Activated naive CD8-positive, alpha-beta T cell (primary cell): ENCODE measurements at regions not wholly inside any gene's neighbourhood (a gene's known extent, or its start where the extent isn't known, plus 50 kb on each side); places are given as distances from the start of the nearest gene placed in this dataset.

Experiments
- H3K27ac Mint-ChIP-seq: one replicate; pipeline ENCODE4 v1.8.0; 2021; ENCODE audit warnings: mixed read lengths
- H3K27me3 Mint-ChIP-seq: one replicate; pipeline ENCODE4 v1.8.0; 2021; ENCODE audit warnings: mixed read lengths
- H3K36me3 Mint-ChIP-seq: one replicate; pipeline ENCODE4 v1.8.0; 2021; ENCODE audit warnings: mixed read lengths
- H3K4me1 Mint-ChIP-seq: one replicate; pipeline ENCODE4 v1.8.0; 2021; ENCODE audit warnings: low read depth, mixed read lengths
- H3K4me3 Mint-ChIP-seq: one replicate; pipeline ENCODE4 v1.8.0; 2021; ENCODE audit warnings: mild to moderate bottlenecking, mixed read lengths
- H3K9me3 Mint-ChIP-seq: one replicate; pipeline ENCODE4 v1.8.0; 2021; ENCODE audit warnings: low read depth, mixed read lengths

DNA sequence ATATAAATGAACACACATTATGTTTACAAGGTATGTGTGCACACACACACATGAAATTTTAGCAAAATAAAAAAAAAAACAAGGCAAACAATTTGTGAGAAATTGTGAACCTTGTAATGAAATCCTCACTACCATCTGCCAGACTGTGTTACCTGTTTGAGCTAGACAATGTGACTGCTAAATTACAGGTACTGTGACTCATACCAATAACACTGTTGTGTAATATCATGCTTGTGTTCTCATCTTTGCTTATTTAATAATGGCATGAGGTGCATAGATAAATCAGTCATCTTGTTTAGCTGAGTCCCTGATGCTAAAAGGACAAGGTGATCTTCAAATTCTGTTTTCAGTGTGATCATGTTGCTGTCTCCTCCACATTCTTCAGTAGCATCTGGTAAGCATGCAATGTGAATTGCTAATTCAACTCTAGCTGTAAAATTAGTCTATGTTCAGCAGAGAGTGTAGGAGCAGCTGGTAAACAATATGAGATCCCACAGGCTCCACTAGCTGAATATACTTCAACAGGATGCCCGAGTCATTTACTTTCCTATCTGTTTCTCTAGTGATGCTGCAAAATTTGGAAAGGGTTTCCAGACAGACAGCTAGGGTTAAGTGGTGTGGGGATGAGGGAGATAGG lies 966.3 kb upstream of the C9orf72 start:
- no peak overlapping the region for H3K4me3 Mint-ChIP-seq
- no peak overlapping the region for H3K27ac Mint-ChIP-seq
- H3K4me1 Mint-ChIP-seq, result no peaks in the 10 kb centered on the region
- H3K36me3 Mint-ChIP-seq, result no peaks in the 10 kb centered on the region
- H3K27me3 Mint-ChIP-seq, result no peaks in the 10 kb centered on the region
- no peaks in the 10 kb centered on the region for H3K9me3 Mint-ChIP-seq

DNA sequence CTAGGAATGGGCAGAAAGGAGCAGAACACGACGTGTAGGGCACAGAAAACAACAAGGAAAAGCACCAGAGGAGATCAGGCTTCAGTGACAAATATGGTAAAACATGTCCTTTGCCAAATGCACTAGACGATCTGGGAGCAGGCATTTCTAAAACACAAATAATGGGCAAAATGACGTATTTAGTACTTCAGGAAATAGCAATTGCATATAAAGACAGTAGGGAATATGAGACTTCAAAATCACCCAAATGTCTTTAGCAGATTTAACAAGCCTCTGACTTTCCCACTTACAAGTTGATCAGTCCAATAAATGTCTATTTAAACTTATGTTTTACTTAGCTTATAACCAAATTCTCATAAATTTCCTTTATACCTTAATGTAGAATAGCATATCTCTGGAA lies 969.6 kb upstream of the C9orf72 start:
- Mint-ChIP-seq H3K36me3 (no peaks in the 10 kb centered on the region), H3K27ac (no peak overlapping the region), H3K27me3 (no peaks in the 10 kb centered on the region), H3K4me3 (no peak overlapping the region), H3K9me3 (no peaks in the 10 kb centered on the region), H3K4me1 (no peaks in the 10 kb centered on the region)

GRCh38 chr9:28547527-28547926 lies 974.2 kb upstream of the C9orf72 start:
- H3K9me3 Mint-ChIP-seq, result peaks cover 8% of the 10 kb centered on the region

DNA sequence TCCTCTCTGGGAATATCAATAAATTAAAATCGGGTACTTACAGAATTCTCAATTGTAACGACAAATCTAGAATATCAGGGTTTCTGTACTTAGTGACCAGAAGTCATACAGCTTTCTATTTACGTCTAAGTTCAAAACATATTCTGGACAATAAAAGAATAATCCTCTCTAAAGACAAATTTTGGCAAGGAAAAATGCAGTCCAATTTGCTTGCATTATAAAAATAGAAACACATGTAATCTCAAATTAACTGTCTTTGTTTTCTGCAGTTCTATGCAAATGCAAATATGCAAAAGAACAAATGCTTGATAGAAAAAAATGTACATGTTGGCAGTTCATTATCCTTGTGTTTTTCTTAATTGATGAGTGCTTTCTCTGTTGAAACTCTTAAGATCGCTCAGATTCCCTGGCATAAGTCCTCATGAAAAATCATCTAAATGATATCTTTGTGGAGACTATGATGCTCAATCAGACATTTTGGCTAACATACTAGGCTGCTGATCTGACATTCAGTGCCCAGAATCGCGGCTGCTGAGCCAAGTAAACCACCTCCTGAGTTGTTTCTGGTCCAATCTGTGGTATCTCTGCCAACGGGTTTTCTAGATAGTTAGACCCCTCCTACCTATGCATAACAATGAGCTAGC lies 990.1 kb upstream of the C9orf72 start:
- Mint-ChIP-seq H3K9me3 (no peaks in the 10 kb centered on the region), H3K4me3 (no peak overlapping the region), H3K27me3 (no peaks in the 10 kb centered on the region), H3K4me1 (no peaks in the 10 kb centered on the region), H3K27ac (no peak overlapping the region), H3K36me3 (no peaks in the 10 kb centered on the region)

More at GRCh38 chr9:28547527-28547926, 974.2 kb upstream of the C9orf72 start:
- Mint-ChIP-seq H3K27me3 (no peaks in the 10 kb centered on the region), H3K4me3 (no peak overlapping the region), H3K36me3 (no peaks in the 10 kb centered on the region), H3K27ac (no peak overlapping the region), H3K4me1 (no peaks in the 10 kb centered on the region)

- H3K9me3 Mint-ChIP-seq, result peaks cover 15% of the 10 kb centered on the region
- H3K4me3 Mint-ChIP-seq, result no peak overlapping the region
- H3K27me3 Mint-ChIP-seq, result no peaks in the 10 kb centered on the region
- H3K4me1 Mint-ChIP-seq, result no peaks in the 10 kb centered on the region
- H3K27ac Mint-ChIP-seq, result no peak overlapping the region
- no peaks in the 10 kb centered on the region for H3K36me3 Mint-ChIP-seq
Measured at GRCh38 chr9:28583832-28584231, 1010.6 kb upstream of the C9orf72 start.

DNA sequence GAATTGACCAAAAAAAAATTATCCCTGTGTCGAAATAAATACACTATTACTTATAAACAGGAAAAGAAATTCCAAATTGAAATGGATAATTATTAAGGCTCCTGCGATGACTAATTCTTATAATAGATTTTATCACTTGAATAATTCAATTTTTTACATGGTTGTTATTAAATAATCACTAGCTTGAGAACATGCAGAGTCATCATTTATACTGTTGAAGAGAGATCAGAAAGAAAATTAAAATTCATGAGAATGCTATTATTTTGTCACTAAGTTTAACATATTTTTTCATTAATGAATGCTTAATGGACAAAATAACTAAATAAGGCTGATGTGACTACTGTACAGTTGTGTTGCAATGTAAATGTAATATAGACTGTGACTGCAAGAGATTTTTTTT lies 1011.3 kb upstream of the C9orf72 start:
- Mint-ChIP-seq H3K27me3 (no peaks in the 10 kb centered on the region), H3K36me3 (no peaks in the 10 kb centered on the region), H3K4me3 (no peak overlapping the region), H3K9me3 (peaks cover 15% of the 10 kb centered on the region), H3K27ac (no peak overlapping the region), H3K4me1 (no peaks in the 10 kb centered on the region)

GRCh38 chr9:28587052-28587451 lies 1013.8 kb upstream of the C9orf72 start:
- Mint-ChIP-seq H3K4me1 (no peaks in the 10 kb centered on the region), H3K36me3 (no peaks in the 10 kb centered on the region), H3K27ac (no peak overlapping the region), H3K27me3 (no peaks in the 10 kb centered on the region), H3K9me3 (peaks cover 15% of the 10 kb centered on the region), H3K4me3 (no peak overlapping the region)

- Mint-ChIP-seq H3K36me3 (no peaks in the 10 kb centered on the region), H3K27me3 (no peaks in the 10 kb centered on the region), H3K27ac (no peak overlapping the region), H3K9me3 (peaks cover 4% of the 10 kb centered on the region), H3K4me1 (no peaks in the 10 kb centered on the region), H3K4me3 (no peak overlapping the region)
Measured at GRCh38 chr9:28598408-28598807, 1025.1 kb upstream of the C9orf72 start.

- H3K4me1 Mint-ChIP-seq, result no peaks in the 10 kb centered on the region
- no peak overlapping the region for H3K27ac Mint-ChIP-seq
- no peaks in the 10 kb centered on the region for H3K36me3 Mint-ChIP-seq
- H3K27me3 Mint-ChIP-seq, result no peaks in the 10 kb centered on the region
- H3K4me3 Mint-ChIP-seq, result no peak overlapping the region
- H3K9me3 Mint-ChIP-seq, result peaks cover 4% of the 10 kb centered on the region
Measured at GRCh38 chr9:28600226-28600625, 1026.9 kb upstream of the C9orf72 start.

- H3K4me1 Mint-ChIP-seq, result no peaks in the 10 kb centered on the region
Measured at GRCh38 chr9:28607843-28608242, 1034.6 kb upstream of the C9orf72 start.

DNA sequence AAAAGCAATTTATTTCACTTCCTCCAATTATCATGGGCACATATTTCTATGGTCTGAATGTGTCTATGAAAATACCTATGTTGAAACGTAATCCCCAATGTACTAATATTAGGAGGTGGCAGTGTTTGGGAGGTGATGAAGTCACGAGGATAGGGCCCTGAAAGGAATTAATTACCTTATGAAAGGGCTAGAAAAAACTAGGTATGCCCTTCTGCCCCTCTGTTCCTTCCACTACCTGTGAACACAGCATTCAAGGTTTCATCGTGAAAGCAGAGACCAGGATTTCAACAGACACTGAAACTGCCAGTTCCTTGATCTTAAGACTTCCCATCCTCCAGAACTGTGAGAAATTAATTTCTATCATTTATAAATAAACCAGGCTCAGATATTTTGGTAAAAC lies 1037.1 kb upstream of the C9orf72 start:
- Mint-ChIP-seq H3K4me3 (no peak overlapping the region), H3K9me3 (no peaks in the 10 kb centered on the region)

More at GRCh38 chr9:28607843-28608242, 1034.6 kb upstream of the C9orf72 start:
- no peaks in the 10 kb centered on the region for H3K9me3 Mint-ChIP-seq
- H3K36me3 Mint-ChIP-seq, result no peaks in the 10 kb centered on the region
- no peaks in the 10 kb centered on the region for H3K27me3 Mint-ChIP-seq
- no peak overlapping the region for H3K27ac Mint-ChIP-seq
- H3K4me3 Mint-ChIP-seq, result no peak overlapping the region

GRCh38 chr9:28616310-28616709 lies 1043.0 kb upstream of the C9orf72 start:
- H3K27me3 Mint-ChIP-seq, result no peaks in the 10 kb centered on the region

More for the DNA sequence above, 1037.1 kb upstream of the C9orf72 start:
- H3K27me3 Mint-ChIP-seq, result no peaks in the 10 kb centered on the region
- H3K27ac Mint-ChIP-seq, result no peak overlapping the region
- no peaks in the 10 kb centered on the region for H3K36me3 Mint-ChIP-seq
- H3K4me1 Mint-ChIP-seq, result no peaks in the 10 kb centered on the region

GRCh38 chr9:28620011-28620410 lies 1046.7 kb upstream of the C9orf72 start:
- H3K9me3 Mint-ChIP-seq, result peaks cover 11% of the 10 kb centered on the region
- no peak overlapping the region for H3K27ac Mint-ChIP-seq
- H3K36me3 Mint-ChIP-seq, result no peaks in the 10 kb centered on the region
- H3K4me3 Mint-ChIP-seq, result no peak overlapping the region
- no peaks in the 10 kb centered on the region for H3K27me3 Mint-ChIP-seq
- no peaks in the 10 kb centered on the region for H3K4me1 Mint-ChIP-seq

More at GRCh38 chr9:28616310-28616709, 1043.0 kb upstream of the C9orf72 start:
- H3K27ac Mint-ChIP-seq, result no peak overlapping the region
- no peaks in the 10 kb centered on the region for H3K4me1 Mint-ChIP-seq
- peaks cover 3% of the 10 kb centered on the region for H3K9me3 Mint-ChIP-seq
- H3K36me3 Mint-ChIP-seq, result no peaks in the 10 kb centered on the region
- no peak overlapping the region for H3K4me3 Mint-ChIP-seq

DNA sequence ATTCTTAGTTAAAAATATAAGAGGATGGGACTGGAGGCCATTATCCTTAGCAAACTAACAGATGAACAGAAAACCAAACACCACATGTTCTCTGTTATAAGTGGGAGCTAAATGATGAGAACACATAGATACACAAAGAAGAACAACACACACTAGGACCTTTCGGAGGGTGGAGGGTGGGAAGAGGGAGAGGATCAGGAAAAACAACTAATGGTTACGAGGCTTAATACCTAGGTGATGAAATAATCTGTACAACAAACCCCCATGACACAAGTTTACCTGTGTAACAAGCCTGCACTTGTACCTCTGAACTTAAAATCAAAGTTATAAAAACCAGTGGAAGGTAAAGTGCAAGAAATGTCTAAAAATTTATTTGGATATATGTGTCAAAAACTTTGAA lies 1047.4 kb upstream of the C9orf72 start:
- H3K27me3 Mint-ChIP-seq, result no peaks in the 10 kb centered on the region
- no peaks in the 10 kb centered on the region for H3K4me1 Mint-ChIP-seq
- no peak overlapping the region for H3K4me3 Mint-ChIP-seq
- H3K27ac Mint-ChIP-seq, result no peak overlapping the region
- H3K9me3 Mint-ChIP-seq, result peaks cover 11% of the 10 kb centered on the region
- no peaks in the 10 kb centered on the region for H3K36me3 Mint-ChIP-seq

DNA sequence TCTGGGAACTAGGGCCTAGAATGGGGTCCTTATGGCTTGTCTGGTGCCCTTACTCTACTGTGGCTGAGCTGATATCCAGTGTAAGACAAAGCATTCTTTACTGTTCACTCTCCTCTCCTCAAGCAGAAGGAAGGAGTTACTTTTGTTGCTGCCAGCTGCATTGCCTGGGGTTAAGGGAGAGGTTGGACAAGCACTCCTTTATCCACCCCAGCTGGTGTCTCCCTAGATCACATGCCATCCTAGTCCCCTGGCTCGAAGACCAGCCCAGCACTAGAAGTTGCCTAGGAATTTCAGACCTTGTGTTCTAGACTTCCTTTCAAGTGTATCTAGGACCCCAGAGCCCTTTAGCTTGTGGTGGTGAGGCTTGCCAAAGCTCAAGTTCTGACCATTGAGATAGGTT lies 1051.5 kb upstream of the C9orf72 start:
- H3K9me3 Mint-ChIP-seq, result peaks cover 14% of the 10 kb centered on the region
- H3K27ac Mint-ChIP-seq, result no peak overlapping the region
- H3K36me3 Mint-ChIP-seq, result no peaks in the 10 kb centered on the region
- H3K27me3 Mint-ChIP-seq, result no peaks in the 10 kb centered on the region
- H3K4me1 Mint-ChIP-seq, result no peaks in the 10 kb centered on the region
- no peak overlapping the region for H3K4me3 Mint-ChIP-seq

DNA sequence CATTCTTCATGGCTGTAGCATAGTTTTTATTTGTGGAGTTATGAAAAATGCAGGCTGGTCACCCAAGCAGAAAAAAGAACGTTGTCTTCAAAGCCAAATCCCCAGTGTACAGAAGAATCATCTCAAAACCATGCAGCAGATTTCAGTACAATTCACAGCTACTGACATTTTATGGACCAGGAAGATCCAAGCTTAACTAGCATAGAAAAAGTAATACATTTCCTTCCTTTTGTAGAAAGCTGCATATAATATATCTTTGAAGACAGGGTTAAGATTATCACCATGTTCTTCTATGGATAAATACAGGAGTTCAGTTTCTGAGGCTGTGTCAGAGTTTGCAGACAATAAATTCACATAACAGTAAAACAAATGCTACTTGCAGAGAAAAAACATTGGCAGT lies 1054.8 kb upstream of the C9orf72 start:
- no peaks in the 10 kb centered on the region for H3K4me1 Mint-ChIP-seq
- no peaks in the 10 kb centered on the region for H3K36me3 Mint-ChIP-seq
- H3K27ac Mint-ChIP-seq, result no peak overlapping the region
- no peak overlapping the region for H3K4me3 Mint-ChIP-seq
- H3K9me3 Mint-ChIP-seq, result peaks cover 11% of the 10 kb centered on the region
- no peaks in the 10 kb centered on the region for H3K27me3 Mint-ChIP-seq
